ENCODE measurements at regions not wholly inside any gene's neighbourhood (a gene's known extent, or its start where the extent isn't known, plus 50 kb on each side); places are given as distances from the start of the nearest gene placed in this dataset.
A peak's percentile ranks its signal among the peaks of the same experiment; 100 is the strongest.

- no peak overlapping the region for H3K27ac ChIP-seq (replicated peaks; ENCODE audit: low read length)
- H2BK12ac ChIP-seq (ENCODE audit: low read length), result no peak overlapping the region
Observed at GRCh38 chr12:67827820-67828383, 161.3 kb upstream of the IFNG-AS1 start.

GRCh38 chr12:67829896-67830295 is 159.4 kb upstream of the IFNG-AS1 start:
- Histone ChIP-seq H4K91ac (ENCODE audit: low read depth, low read length, poor library complexity) (no peak overlapping the region), H3K79me1 (ENCODE audit: low read depth, low read length) (no peaks in the 10 kb centered on the region), H2AFZ (ENCODE audit: low read length) (no peak overlapping the region), H2BK15ac (ENCODE audit: low read length) (no peak overlapping the region), H3K18ac (ENCODE audit: low read length) (no peak overlapping the region), H3K27ac (replicated peaks; ENCODE audit: low read length) (no peak overlapping the region), H3K4me3 (ENCODE audit: low read length in 2 of 2) (no peak overlapping the region), H2BK120ac (ENCODE audit: low read depth, low read length) (no peak overlapping the region), H2BK5ac (ENCODE audit: low read length) (no peak overlapping the region), H3K4ac (ENCODE audit: low read length) (no peak overlapping the region), H3K14ac (ENCODE audit: low read length) (no peak overlapping the region), H3K36me3 (replicated peaks in 1 of 2; ENCODE audit: control insufficient read depth in 2 of 2, insufficient read depth in 2 of 2, low read length in 2 of 2) (no peaks in the 10 kb centered on the region), H3K23ac (ENCODE audit: low read depth, low read length, poor library complexity) (no peak overlapping the region), H2AK5ac (ENCODE audit: low read depth, low read length) (no peak overlapping the region), H3K4me1 (ENCODE audit: control insufficient read depth in 2 of 2, insufficient read depth in 1 of 2, low read depth in 1 of 2, low read length in 2 of 2) (no peaks in the 10 kb centered on the region), H4K8ac (ENCODE audit: low read depth, low read length) (no peak overlapping the region), H3K9me3 (replicated peaks in 1 of 2; ENCODE audit: control insufficient read depth in 2 of 2, insufficient read depth in 1 of 2, low read depth in 1 of 2, low read length in 2 of 2) (no peaks in the 10 kb centered on the region), H3K4me2 (ENCODE audit: insufficient read depth, low read length, poor library complexity, severe bottlenecking) (no peak overlapping the region), H3K27me3 (ENCODE audit: control insufficient read depth in 3 of 3, insufficient read depth in 3 of 3, low read depth in 1 of 3, low read length in 3 of 3) (peaks cover 0 to 2% (median 0%) of the 10 kb centered on the region in 3 experiments), H3K9ac (ENCODE audit: low read depth, low read length, poor library complexity) (no peak overlapping the region), H2BK12ac (ENCODE audit: low read length) (no peak overlapping the region)
- WGBS, 2 donors (ENCODE audit: extremely low coverage in 2 of 2, insufficient read length in 2 of 2, insufficient replicate concordance in 1 of 2), result no CpG with 5 or more reads among the region's 4 CpGs
- no peak for DNase-seq (ENCODE audit: low spot score)

More at GRCh38 chr12:67827820-67828383, 161.3 kb upstream of the IFNG-AS1 start:
- Histone ChIP-seq H3K4me1 (ENCODE audit: control insufficient read depth in 2 of 2, insufficient read depth in 1 of 2, low read depth in 1 of 2, low read length in 2 of 2) (no peaks in the 10 kb centered on the region), H3K18ac (ENCODE audit: low read length) (no peak overlapping the region), H2BK120ac (ENCODE audit: low read depth, low read length) (no peak overlapping the region), H3K14ac (ENCODE audit: low read length) (no peak overlapping the region), H3K23ac (ENCODE audit: low read depth, low read length, poor library complexity) (no peak overlapping the region), H2AFZ (ENCODE audit: low read length) (peak overlapping the region; percentile 64), H3K9me3 (replicated peaks in 1 of 2; ENCODE audit: control insufficient read depth in 2 of 2, insufficient read depth in 1 of 2, low read depth in 1 of 2, low read length in 2 of 2) (no peaks in the 10 kb centered on the region), H3K27me3 (ENCODE audit: control insufficient read depth in 3 of 3, insufficient read depth in 3 of 3, low read depth in 1 of 3, low read length in 3 of 3) (peaks cover 0 to 2% (median 0%) of the 10 kb centered on the region in 3 experiments), H3K79me1 (ENCODE audit: low read depth, low read length) (no peaks in the 10 kb centered on the region), H3K4ac (ENCODE audit: low read length) (no peak overlapping the region), H3K36me3 (replicated peaks in 1 of 2; ENCODE audit: control insufficient read depth in 2 of 2, insufficient read depth in 2 of 2, low read length in 2 of 2) (no peaks in the 10 kb centered on the region), H3K4me2 (ENCODE audit: insufficient read depth, low read length, poor library complexity, severe bottlenecking) (no peak overlapping the region), H2AK5ac (ENCODE audit: low read depth, low read length) (no peak overlapping the region), H3K4me3 (ENCODE audit: low read length in 2 of 2) (no peak overlapping the region), H3K9ac (ENCODE audit: low read depth, low read length, poor library complexity) (no peak overlapping the region), H4K8ac (ENCODE audit: low read depth, low read length) (no peak overlapping the region), H4K91ac (ENCODE audit: low read depth, low read length, poor library complexity) (no peak overlapping the region), H2BK5ac (ENCODE audit: low read length) (no peak overlapping the region), H2BK15ac (ENCODE audit: low read length) (no peak overlapping the region)
- WGBS, 2 donors (ENCODE audit: extremely low coverage in 2 of 2, insufficient read length in 2 of 2, insufficient replicate concordance in 1 of 2), result no CpG with 5 or more reads among the region's 7 CpGs
- DNase-seq (ENCODE audit: low spot score), result no peak

- no peak overlapping the region for H3K4me3 ChIP-seq (ENCODE audit: low read length in 2 of 2)
- no peaks in the 10 kb centered on the region for H3K36me3 ChIP-seq (replicated peaks in 1 of 2; ENCODE audit: control insufficient read depth in 2 of 2, insufficient read depth in 2 of 2, low read length in 2 of 2)
- H3K4me2 ChIP-seq (ENCODE audit: insufficient read depth, low read length, poor library complexity, severe bottlenecking), result no peak overlapping the region
Observed at GRCh38 chr12:67832155-67832554, 157.1 kb upstream of the IFNG-AS1 start.

GRCh38 chr12:67833602-67834001 is 155.6 kb upstream of the IFNG-AS1 start:
- H3K27ac ChIP-seq (replicated peaks; ENCODE audit: low read length), result no peak overlapping the region
- no peak overlapping the region for H2AK5ac ChIP-seq (ENCODE audit: low read depth, low read length)
- H3K9ac ChIP-seq (ENCODE audit: low read depth, low read length, poor library complexity), result no peak overlapping the region
- no peaks in the 10 kb centered on the region for H3K4me1 ChIP-seq (ENCODE audit: control insufficient read depth in 2 of 2, insufficient read depth in 1 of 2, low read depth in 1 of 2, low read length in 2 of 2)
- H2BK5ac ChIP-seq (ENCODE audit: low read length), result no peak overlapping the region
- no CpG with 5 or more reads among the region's 5 CpGs for WGBS, 2 donors (ENCODE audit: extremely low coverage in 2 of 2, insufficient read length in 2 of 2, insufficient replicate concordance in 1 of 2)
- no peaks in the 10 kb centered on the region for H3K9me3 ChIP-seq (replicated peaks in 1 of 2; ENCODE audit: control insufficient read depth in 2 of 2, insufficient read depth in 1 of 2, low read depth in 1 of 2, low read length in 2 of 2)
- no peak overlapping the region for H4K91ac ChIP-seq (ENCODE audit: low read depth, low read length, poor library complexity)
- no peak overlapping the region for H3K4me3 ChIP-seq (ENCODE audit: low read length in 2 of 2)
- H3K23ac ChIP-seq (ENCODE audit: low read depth, low read length, poor library complexity), result no peak overlapping the region
- H3K36me3 ChIP-seq (replicated peaks in 1 of 2; ENCODE audit: control insufficient read depth in 2 of 2, insufficient read depth in 2 of 2, low read length in 2 of 2), result no peaks in the 10 kb centered on the region
- no peaks in the 10 kb centered on the region for H3K79me1 ChIP-seq (ENCODE audit: low read depth, low read length)
- no peak overlapping the region for H2BK120ac ChIP-seq (ENCODE audit: low read depth, low read length)
- no peak overlapping the region for H3K18ac ChIP-seq (ENCODE audit: low read length)
- no peak overlapping the region for H4K8ac ChIP-seq (ENCODE audit: low read depth, low read length)
- peaks cover 0 to 2% (median 0%) of the 10 kb centered on the region in 3 experiments for H3K27me3 ChIP-seq (ENCODE audit: control insufficient read depth in 3 of 3, insufficient read depth in 3 of 3, low read depth in 1 of 3, low read length in 3 of 3)
- no peak overlapping the region for H2BK12ac ChIP-seq (ENCODE audit: low read length)
- no peak overlapping the region for H3K14ac ChIP-seq (ENCODE audit: low read length)
- H2AFZ ChIP-seq (ENCODE audit: low read length), result no peak overlapping the region
- H2BK15ac ChIP-seq (ENCODE audit: low read length), result no peak overlapping the region
- no peak for DNase-seq (ENCODE audit: low spot score)
- no peak overlapping the region for H3K4ac ChIP-seq (ENCODE audit: low read length)
- no peak overlapping the region for H3K4me2 ChIP-seq (ENCODE audit: insufficient read depth, low read length, poor library complexity, severe bottlenecking)

More at GRCh38 chr12:67832155-67832554, 157.1 kb upstream of the IFNG-AS1 start:
- Histone ChIP-seq H2BK5ac (ENCODE audit: low read length) (no peak overlapping the region), H3K27me3 (ENCODE audit: control insufficient read depth in 3 of 3, insufficient read depth in 3 of 3, low read depth in 1 of 3, low read length in 3 of 3) (peaks cover 0 to 2% (median 0%) of the 10 kb centered on the region in 3 experiments), H4K91ac (ENCODE audit: low read depth, low read length, poor library complexity) (no peak overlapping the region), H3K4ac (ENCODE audit: low read length) (no peak overlapping the region), H2AFZ (ENCODE audit: low read length) (no peak overlapping the region), H3K18ac (ENCODE audit: low read length) (no peak overlapping the region), H3K79me1 (ENCODE audit: low read depth, low read length) (no peaks in the 10 kb centered on the region), H3K23ac (ENCODE audit: low read depth, low read length, poor library complexity) (no peak overlapping the region), H3K9ac (ENCODE audit: low read depth, low read length, poor library complexity) (no peak overlapping the region), H2BK12ac (ENCODE audit: low read length) (no peak overlapping the region), H2BK15ac (ENCODE audit: low read length) (no peak overlapping the region), H3K27ac (replicated peaks; ENCODE audit: low read length) (no peak overlapping the region), H3K4me1 (ENCODE audit: control insufficient read depth in 2 of 2, insufficient read depth in 1 of 2, low read depth in 1 of 2, low read length in 2 of 2) (no peaks in the 10 kb centered on the region), H4K8ac (ENCODE audit: low read depth, low read length) (no peak overlapping the region), H3K9me3 (replicated peaks in 1 of 2; ENCODE audit: control insufficient read depth in 2 of 2, insufficient read depth in 1 of 2, low read depth in 1 of 2, low read length in 2 of 2) (no peaks in the 10 kb centered on the region), H2AK5ac (ENCODE audit: low read depth, low read length) (no peak overlapping the region), H2BK120ac (ENCODE audit: low read depth, low read length) (no peak overlapping the region), H3K14ac (ENCODE audit: low read length) (no peak overlapping the region)
- WGBS, 2 donors (ENCODE audit: extremely low coverage in 2 of 2, insufficient read length in 2 of 2, insufficient replicate concordance in 1 of 2), result no CpG with 5 or more reads among the region's 2 CpGs
- DNase-seq (ENCODE audit: low spot score), result no peak
